Calu3 (cell line): ENCODE measurements at regions not wholly inside any gene's neighbourhood (a gene's known extent, or its start where the extent isn't known, plus 50 kb on each side); places are given as distances from the start of the nearest gene placed in this dataset.

ENCODE experiments used
- BruUV-seq: library from RNA; stranded (reverse); fragments of 400-500 nt; replicated peaks from 2 replicates; lab custom pipeline; 2021; lab: Mats Ljungman, UMichigan
- CTCF ChIA-PET: fragments of 300-600 bp; sonication (Branson Sonifier 250); formaldehyde crosslinking; loops from one replicate; lab custom pipeline; 2022; ENCODE audit warnings: antibody characterized with exemption; lab: Charles Lee
- DNase-seq: peaks from one replicate; pipeline ENCODE4 v3.0.0; 2022
- H3K27ac Mint-ChIP-seq: one replicate; pipeline ENCODE4 v1.8.0; 2022; ENCODE audit warnings: mixed read lengths; ENCODE audit not compliant: unreplicated experiment
- H3K27me3 Mint-ChIP-seq: one replicate; pipeline ENCODE4 v1.8.0; 2022; ENCODE audit warnings: mixed read lengths; ENCODE audit not compliant: unreplicated experiment
- H3K36me3 Mint-ChIP-seq: one replicate; pipeline ENCODE4 v1.8.0; 2022; ENCODE audit warnings: mild to moderate bottlenecking, moderate library complexity, mixed read lengths; ENCODE audit not compliant: insufficient read depth, unreplicated experiment
- H3K4me1 Mint-ChIP-seq: one replicate; pipeline ENCODE4 v1.8.0; 2022; ENCODE audit warnings: mild to moderate bottlenecking, low read depth, mixed read lengths; ENCODE audit not compliant: unreplicated experiment
- H3K4me3 Mint-ChIP-seq: one replicate; pipeline ENCODE4 v1.8.0; 2022; ENCODE audit warnings: mild to moderate bottlenecking, low read depth, moderate library complexity, mixed read lengths; ENCODE audit not compliant: unreplicated experiment
- H3K9me3 Mint-ChIP-seq: one replicate; pipeline ENCODE4 v1.8.0; 2022; ENCODE audit warnings: low read depth, mixed read lengths; ENCODE audit not compliant: unreplicated experiment
- CTCF ChIP-seq: fragments of 200-600 bp; IDR thresholded peaks from one replicate; pipeline ENCODE4 v1.8.0; 2022; ENCODE audit warnings: antibody characterized with exemption; ENCODE audit not compliant: unreplicated experiment
- intact Hi-C: fragments of 100-400 bp; cut with micrococcal nuclease; formaldehyde crosslinking; loops from one replicate; pipeline ENCODE4 v1.10.0; 2022; ENCODE audit not compliant: unreplicated experiment

- TF ChIP-seq CTCF: no peak
- Mint-ChIP-seq H3K9me3 (peaks cover 5% of the 10 kb centered on the region), H3K27me3 (no peaks in the 10 kb centered on the region), H3K4me3 (no peak overlapping the region), H3K27ac (no peak overlapping the region), H3K4me1 (no peaks in the 10 kb centered on the region), H3K36me3 (no peaks in the 10 kb centered on the region)
- CTCF ChIA-PET: interaction anchor here (0.6 kb wide), 1 partner anchor 12 kb away, joined by 3 read pairs; no protein-coding TSS in a partner anchor
- intact Hi-C loops: no loop called here
- no peak for DNase-seq
- BruUV-seq: no TSS peak
Measured at GRCh38 chr7:124202546-124202945, 169.7 kb upstream of the TMEM229A start.

- no TSS peak for BruUV-seq
- no peak for TF ChIP-seq CTCF
- Mint-ChIP-seq H3K27ac (no peak overlapping the region), H3K27me3 (no peaks in the 10 kb centered on the region), H3K4me1 (no peaks in the 10 kb centered on the region), H3K4me3 (no peak overlapping the region), H3K9me3 (peaks cover 5% of the 10 kb centered on the region), H3K36me3 (no peaks in the 10 kb centered on the region)
- intact Hi-C loops: no loop called here
- DNase-seq: no peak
- CTCF ChIA-PET: interaction anchor here (0.6 kb wide), 2 partner anchors 11 to 12 kb away, joined by 3 read pairs; no protein-coding TSS in a partner anchor
Measured at GRCh38 chr7:124201768-124202349, 169.0 kb upstream of the TMEM229A start.

- Mint-ChIP-seq H3K27me3 (no peaks in the 10 kb centered on the region), H3K4me3 (no peak overlapping the region), H3K9me3 (peaks cover 5% of the 10 kb centered on the region), H3K36me3 (no peaks in the 10 kb centered on the region), H3K27ac (no peak overlapping the region), H3K4me1 (no peaks in the 10 kb centered on the region)
- CTCF ChIA-PET: no interaction called here
- no TSS peak for BruUV-seq
- no peak for TF ChIP-seq CTCF
- intact Hi-C loops: no loop called here
- DNase-seq: no peak
Measured at GRCh38 chr7:124196519-124196918, 163.7 kb upstream of the TMEM229A start.

- H3K4me3 Mint-ChIP-seq: no peak overlapping the region
- no peaks in the 10 kb centered on the region for H3K4me1 Mint-ChIP-seq
- no peak for DNase-seq
- no TSS peak for BruUV-seq
- no peaks in the 10 kb centered on the region for H3K27me3 Mint-ChIP-seq
- H3K36me3 Mint-ChIP-seq: no peaks in the 10 kb centered on the region
- H3K9me3 Mint-ChIP-seq: no peaks in the 10 kb centered on the region
- intact Hi-C loops: no loop called here
- CTCF ChIA-PET: no interaction called here
- no peak for TF ChIP-seq CTCF
- H3K27ac Mint-ChIP-seq: no peak overlapping the region
Measured at GRCh38 chr7:124192885-124193284, 160.0 kb upstream of the TMEM229A start.
